ENCODE measurements at regions not wholly inside any gene's neighbourhood (a gene's known extent, or its start where the extent isn't known, plus 50 kb on each side); places are given as distances from the start of the nearest gene placed in this dataset.

DNA sequence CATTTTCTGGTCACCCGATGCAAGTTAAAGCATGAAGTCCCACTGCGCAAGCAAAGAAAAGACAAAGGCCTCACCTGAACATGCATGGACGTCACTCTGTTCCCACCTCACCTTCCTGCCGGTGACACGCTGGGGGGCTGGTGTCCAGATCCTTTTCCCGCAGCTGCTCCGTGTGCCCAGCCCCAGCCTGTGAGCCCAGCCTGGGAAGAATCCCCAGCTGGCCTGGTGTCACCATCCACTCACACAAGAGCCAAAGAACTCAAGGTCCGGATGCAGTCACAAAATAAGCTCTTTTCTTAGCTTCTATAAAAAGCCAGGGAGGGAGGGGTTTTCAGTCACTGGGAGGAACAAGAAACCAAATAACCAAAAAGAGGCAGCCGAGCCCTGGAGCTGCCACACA lies 249.9 kb downstream of the COL4A1 start:
- Histone ChIP-seq H3K4me1 (no peaks in the 10 kb centered on the region), H3K4me3 (no peak overlapping the region), H3K9me3 (no peaks in the 10 kb centered on the region), H3K27ac (no peak overlapping the region), H3K36me3 (no peaks in the 10 kb centered on the region), H3K27me3 (no peaks in the 10 kb centered on the region)
- intact Hi-C loops (cut with DNase I; ENCODE audit: low total_unique reads): no loop called here
- TF ChIP-seq POLR2A (IDR thresholded peaks at IDR 0.05) (no peak), CTCF (IDR thresholded peaks at IDR 0.05) (no peak), POLR2AphosphoS5 (IDR thresholded peaks at IDR 0.05) (no peak)
- no peak for DNase-seq (ENCODE audit: low spot score in 2 of 2)

DNA sequence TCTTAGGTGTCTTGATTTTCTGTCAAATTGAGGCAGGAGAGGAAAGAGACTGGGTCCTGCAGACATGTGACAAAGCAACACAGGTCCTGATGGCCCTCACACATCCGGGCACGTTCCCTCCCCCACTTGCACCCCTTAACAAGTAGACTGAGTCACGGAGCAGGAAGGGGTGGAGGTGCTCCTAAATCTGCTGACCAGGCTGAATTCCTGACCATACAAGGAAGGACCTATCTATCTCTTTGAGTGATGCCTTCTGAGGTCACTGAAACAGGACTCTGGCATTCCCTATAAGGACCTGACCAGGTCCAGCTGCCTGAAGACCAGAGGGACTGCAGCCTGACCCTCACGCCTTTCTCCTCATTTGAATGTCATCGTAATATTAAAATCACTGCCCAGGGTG lies 250.3 kb downstream of the COL4A1 start:
- Histone ChIP-seq H3K4me3 (no peak overlapping the region), H3K27ac (no peak overlapping the region), H3K9me3 (no peaks in the 10 kb centered on the region), H3K27me3 (no peaks in the 10 kb centered on the region), H3K4me1 (no peaks in the 10 kb centered on the region), H3K36me3 (no peaks in the 10 kb centered on the region)
- no peak for DNase-seq (ENCODE audit: low spot score in 2 of 2)
- intact Hi-C loops (cut with DNase I; ENCODE audit: low total_unique reads): no loop called here
- TF ChIP-seq CTCF (IDR thresholded peaks at IDR 0.05) (no peak), POLR2AphosphoS5 (IDR thresholded peaks at IDR 0.05) (no peak), POLR2A (IDR thresholded peaks at IDR 0.05) (no peak)

DNA sequence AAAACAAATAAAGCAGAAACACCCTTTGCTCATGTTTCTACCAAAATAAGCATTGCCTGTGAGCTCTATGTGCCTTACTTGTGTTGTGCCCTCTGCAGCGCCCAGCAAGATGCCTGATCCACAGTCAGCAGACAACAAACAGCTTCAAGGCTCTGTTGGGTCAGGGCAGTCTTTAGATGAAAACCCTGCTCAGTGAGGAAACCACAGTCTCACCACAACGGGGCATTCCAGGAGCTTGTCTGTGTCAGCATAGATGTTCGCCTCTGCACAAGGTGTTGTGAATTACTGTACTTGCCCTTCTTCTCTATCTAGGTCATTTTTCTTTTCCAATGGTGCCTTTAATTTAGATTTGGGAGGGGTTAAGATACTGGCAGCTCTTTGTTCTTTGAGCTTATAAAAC lies 251.9 kb downstream of the COL4A1 start:
- DNase-seq (ENCODE audit: low spot score in 2 of 2): no peak
- no peaks in the 10 kb centered on the region for H3K9me3 ChIP-seq
- H3K27me3 ChIP-seq: no peaks in the 10 kb centered on the region
- no peak for TF ChIP-seq CTCF (IDR thresholded peaks at IDR 0.05)
- H3K4me3 ChIP-seq: no peak overlapping the region
- no peak overlapping the region for H3K27ac ChIP-seq
- no peaks in the 10 kb centered on the region for H3K4me1 ChIP-seq
- no peaks in the 10 kb centered on the region for H3K36me3 ChIP-seq
- intact Hi-C loops (cut with DNase I; ENCODE audit: low total_unique reads): no loop called here

GRCh38 chr13:110054041-110054440 lies 252.9 kb downstream of the COL4A1 start:
- Histone ChIP-seq H3K27ac (no peak overlapping the region), H3K9me3 (no peaks in the 10 kb centered on the region), H3K36me3 (no peaks in the 10 kb centered on the region), H3K27me3 (no peaks in the 10 kb centered on the region), H3K4me3 (no peak overlapping the region), H3K4me1 (no peaks in the 10 kb centered on the region)
- DNase-seq (ENCODE audit: low spot score in 2 of 2): no peak
- intact Hi-C loops (cut with DNase I; ENCODE audit: low total_unique reads): no loop called here
- TF ChIP-seq POLR2AphosphoS5 (IDR thresholded peaks at IDR 0.05) (no peak), POLR2A (IDR thresholded peaks at IDR 0.05) (no peak), CTCF (IDR thresholded peaks at IDR 0.05) (no peak)

GRCh38 chr13:110047496-110047895 lies 259.5 kb downstream of the COL4A1 start:
- Histone ChIP-seq H3K27ac (peak overlapping the region in 1 of 2 donors; percentile 11), H3K36me3 (no peaks in the 10 kb centered on the region), H3K4me1 (no peaks in the 10 kb centered on the region), H3K27me3 (no peaks in the 10 kb centered on the region), H3K9me3 (no peaks in the 10 kb centered on the region), H3K4me3 (no peak overlapping the region)
- TF ChIP-seq POLR2AphosphoS5 (IDR thresholded peaks at IDR 0.05) (no peak), POLR2A (IDR thresholded peaks at IDR 0.05) (no peak), CTCF (IDR thresholded peaks at IDR 0.05) (no peak)
- intact Hi-C loops (cut with DNase I; ENCODE audit: low total_unique reads): no loop called here
- no peak for DNase-seq (ENCODE audit: low spot score in 2 of 2)
